ENCODE measurements at regions not wholly inside any gene's neighbourhood (a gene's known extent, or its start where the extent isn't known, plus 50 kb on each side); places are given as distances from the start of the nearest gene placed in this dataset.

- dilution Hi-C loops (cut with MboI; ENCODE audit: extremely low pct_ligation_motif_present, low sequenced_read_pairs): no loop called here
- TF ChIP-seq MYC (IDR thresholded peaks at IDR 0.05; ENCODE audit: low read depth, low read length) (no peak), CTCF (IDR thresholded peaks at IDR 0.05; ENCODE audit: extremely low read depth in 1 of 2, insufficient read depth in 1 of 2, low read depth in 1 of 2, low read length in 2 of 2) (no peak), GATA2 (IDR thresholded peaks at IDR 0.05; ENCODE audit: insufficient read depth, insufficient read length, low read depth, low read length) (no peak), EZH2 (IDR thresholded peaks at IDR 0.05; ENCODE audit: borderline replicate concordance, low read depth, low read length, severe bottlenecking) (no peak), POLR2AphosphoS5 (IDR thresholded peaks at IDR 0.05; ENCODE audit: insufficient read depth, low read depth, low read length) (no peak), JUN (IDR thresholded peaks at IDR 0.05; ENCODE audit: borderline replicate concordance, insufficient read depth, insufficient read length, low read depth) (no peak), POLR2A (IDR thresholded peaks at IDR 0.05; ENCODE audit: low read depth, low read length) (no peak), FOS (IDR thresholded peaks at IDR 0.05; ENCODE audit: borderline replicate concordance, insufficient read depth, low read length) (no peak)
- TF ChIP-seq, protein P1, sequence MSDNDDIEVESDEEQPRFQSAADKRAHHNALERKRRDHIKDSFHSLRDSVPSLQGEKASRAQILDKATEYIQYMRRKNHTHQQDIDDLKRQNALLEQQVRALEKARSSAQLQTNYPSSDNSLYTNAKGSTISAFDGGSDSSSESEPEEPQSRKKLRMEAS (IDR thresholded peaks at IDR 0.05; ENCODE audit: insufficient read depth, insufficient read length): no peak
- BruUV-seq (replicated peaks): no TSS peak
Observed at GRCh38 chr2:183347969-183348368, 223.7 kb downstream of the NUP35 start.

More at GRCh38 chr2:183347969-183348368, 223.7 kb downstream of the NUP35 start:
- intact Hi-C loops (cut with micrococcal nuclease): no loop called here
- Histone ChIP-seq H3K79me2 (ENCODE audit: control insufficient read depth, insufficient read depth, low read length) (no peaks in the 10 kb centered on the region), H4K20me1 (replicated peaks; ENCODE audit: control insufficient read depth, extremely low read depth, insufficient read depth, low read length) (no peaks in the 10 kb centered on the region), H3K4me2 (ENCODE audit: insufficient read depth, low read length) (no peak overlapping the region), H2AFZ (ENCODE audit: low read depth, low read length) (no peak overlapping the region), H3K9ac (replicated peaks; ENCODE audit: extremely low read depth, insufficient read depth, low read length) (no peak overlapping the region), H3K36me3 (ENCODE audit: control insufficient read depth in 2 of 2, extremely low read depth in 1 of 2, insufficient read depth in 2 of 2, low read length in 2 of 2) (no peaks in the 10 kb centered on the region), H3K27me3 (ENCODE audit: control insufficient read depth in 2 of 2, insufficient read depth in 2 of 2, low read length in 2 of 2) (no peaks in the 10 kb centered on the region), H3K4me1 (ENCODE audit: control insufficient read depth, extremely low read depth, insufficient read depth, low read length) (no peaks in the 10 kb centered on the region), H3K27ac (ENCODE audit: insufficient read depth, low read depth, low read length) (no peak overlapping the region), H3K9me1 (replicated peaks; ENCODE audit: control insufficient read depth, extremely low read depth, insufficient read depth, low read length) (no peaks in the 10 kb centered on the region), H3K4me3 (replicated peaks in 1 of 3; ENCODE audit: insufficient read depth in 1 of 3, low read depth in 1 of 3, low read length in 3 of 3) (no peak overlapping the region), H3K9me3 (replicated peaks; ENCODE audit: control insufficient read depth, insufficient read depth, low read length) (no peaks in the 10 kb centered on the region)
- no peak for DNase-seq (ENCODE audit: low read depth, low spot score)
- CTCF ChIA-PET: interaction anchor here (0.9 to 3.0 kb wide), 4 partner anchors 8 to 99 kb away, joined by 3 to 18 read pairs (median 7); no protein-coding TSS in a partner anchor
- POLR2A ChIA-PET: no interaction called here
- FAIRE-seq: no peak

Data from endothelial cell of umbilical vein (primary cell).